ENCODE measurements at regions not wholly inside any gene's neighbourhood (a gene's known extent, or its start where the extent isn't known, plus 50 kb on each side); places are given as distances from the start of the nearest gene placed in this dataset.

- WGBS (ENCODE audit: insufficient coverage), result 96% methylated on average over 2 of the region's 5 CpGs
- no peak overlapping the region for H3K27ac Mint-ChIP-seq
- no peaks in the 10 kb centered on the region for H3K27me3 Mint-ChIP-seq
Observed at GRCh38 chr15:47326410-47327333, 390.6 kb upstream of the SEMA6D start.

More at GRCh38 chr15:47326410-47327333, 390.6 kb upstream of the SEMA6D start:
- H3K9ac ChIP-seq (ENCODE audit: low read length), result no peak overlapping the region
- H3K36me3 ChIP-seq (replicated peaks in 1 of 2; ENCODE audit: control extremely low read depth in 1 of 2, control insufficient read depth in 1 of 2, extremely low read depth in 1 of 2, insufficient read depth in 2 of 2, low read length in 1 of 2), result no peaks in the 10 kb centered on the region
- H3K27ac ChIP-seq (ENCODE audit: low read length in 2 of 2), result no peak overlapping the region
- Mint-ChIP-seq H3K4me1 (no peaks in the 10 kb centered on the region), H3K4me3 (no peak overlapping the region), H3K9me3 (ENCODE audit: insufficient read depth) (no peaks in the 10 kb centered on the region)
- H3K79me2 ChIP-seq (ENCODE audit: control insufficient read depth, insufficient read depth, low read length), result no peaks in the 10 kb centered on the region
- intact Hi-C loops (cut with micrococcal nuclease), result no loop called here
- ChIA-PET POLR2A (no interaction called here), CTCF (no interaction called here)
- H3K4me2 ChIP-seq (replicated peaks; ENCODE audit: low read depth, low read length, poor library complexity, severe bottlenecking), result no peak overlapping the region
- DNase-seq, result no peak
- TF ChIP-seq EZH2 (IDR thresholded peaks at IDR 0.05; ENCODE audit: borderline replicate concordance, insufficient read depth, low read depth, low read length, poor library complexity, severe bottlenecking), result no peak
- no peak for TF ChIP-seq CTCF (IDR thresholded peaks at IDR 0.05)
- H3K4me3 ChIP-seq (ENCODE audit: control extremely low read depth in 1 of 5, extremely low read depth in 1 of 5, insufficient read depth in 1 of 5, low read depth in 2 of 5, low read length in 4 of 5), result no peak overlapping the region
- H4K20me1 ChIP-seq (ENCODE audit: control insufficient read depth, insufficient read depth, low read length, poor library complexity, severe bottlenecking), result no peaks in the 10 kb centered on the region
- no peaks in the 10 kb centered on the region for H3K9me3 ChIP-seq (ENCODE audit: control extremely low read depth in 1 of 3, control insufficient read depth in 2 of 3, insufficient read depth in 1 of 3, low read length in 2 of 3)
- no peaks in the 10 kb centered on the region for H3K27me3 ChIP-seq (replicated peaks in 1 of 4; ENCODE audit: control extremely low read depth in 1 of 4, control insufficient read depth in 3 of 4, insufficient read depth in 4 of 4, low read length in 3 of 4)
- H2AFZ ChIP-seq (ENCODE audit: insufficient read depth, low read depth, low read length, poor library complexity, severe bottlenecking), result no peak overlapping the region
- ATAC-seq (ENCODE audit: low read depth), result no peak
- no peaks in the 10 kb centered on the region for H3K4me1 ChIP-seq (ENCODE audit: control insufficient read depth in 2 of 2, insufficient read depth in 2 of 2, low read length in 2 of 2)

Measured in B cell (primary cell).